ENCODE measurements at regions not wholly inside any gene's neighbourhood (a gene's known extent, or its start where the extent isn't known, plus 50 kb on each side); places are given as distances from the start of the nearest gene placed in this dataset.
A peak's percentile ranks its signal among the peaks of the same experiment; 100 is the strongest.

- Histone ChIP-seq H3K9ac (peak overlapping the region; percentile 53 to 92 (median 69); a peak in 21 of 22 replicates), H3K4me3 (peak overlapping the region in 8 of 10 experiments; percentile 25 to 55 (median 34); a peak in 14 of 20 replicates), H3K4me2 (peak overlapping the region; percentile 78 to 98 (median 90)), H3K36me3 (no peaks in the 10 kb centered on the region), H3K27me3 (no peaks in the 10 kb centered on the region), H3K9me3 (replicated peaks in 1 of 11) (peaks cover 0 to 19% (median 0%) of the 10 kb centered on the region in 11 experiments; a peak in 6 of 22 replicates), H3K27ac (peak overlapping the region; percentile 69 to 98 (median 79)), H4K20me1 (no peaks in the 10 kb centered on the region), H3K4me1 (peaks cover 73 to 91% (median 81%) of the 10 kb centered on the region in 10 experiments)
- no peak for TF ChIP-seq Cebpa-rat (IDR thresholded peaks at IDR 0.05)
Measured at GRCh38 chr11:35082321-35083180, 56.4 kb upstream of the CD44 start.

GRCh38 chr11:35083181-35083430 lies 55.9 kb upstream of the CD44 start:
- Histone ChIP-seq H3K4me2 (peak overlapping the region; percentile 78 to 98 (median 90)), H3K27me3 (no peaks in the 10 kb centered on the region), H3K9me3 (replicated peaks in 1 of 11) (peaks cover 0 to 20% (median 0%) of the 10 kb centered on the region in 11 experiments; a peak in 8 of 22 replicates), H3K9ac (peak overlapping the region in 10 of 11 experiments; percentile 10 to 92 (median 70); a peak in 20 of 22 replicates), H3K27ac (peak overlapping the region; percentile 69 to 98 (median 79)), H3K36me3 (peaks cover 0 to 3% (median 0%) of the 10 kb centered on the region in 11 experiments; a peak in 2 of 22 replicates), H4K20me1 (no peaks in the 10 kb centered on the region), H3K4me1 (peaks cover 73 to 91% (median 81%) of the 10 kb centered on the region in 10 experiments), H3K4me3 (peak overlapping the region in 4 of 10 experiments; percentile 26 to 55 (median 34); a peak in 7 of 20 replicates)
- TF ChIP-seq Cebpa-rat (IDR thresholded peaks at IDR 0.05) = no peak

GRCh38 chr11:35083431-35084238 lies 55.3 kb upstream of the CD44 start:
- Histone ChIP-seq H3K36me3 (peaks cover 0 to 9% (median 0%) of the 10 kb centered on the region in 11 experiments; a peak in 3 of 22 replicates), H3K4me1 (peaks cover 73 to 91% (median 80%) of the 10 kb centered on the region in 10 experiments), H3K4me2 (peak overlapping the region; percentile 78 to 98 (median 90)), H3K9ac (peak overlapping the region in 10 of 11 experiments; percentile 10 to 92 (median 70); a peak in 17 of 22 replicates), H3K9me3 (replicated peaks in 1 of 11) (peaks cover 0 to 26% (median 5%) of the 10 kb centered on the region in 11 experiments; a peak in 10 of 22 replicates), H3K4me3 (peak overlapping the region in 1 of 10 experiments; percentile 9; a peak in 2 of 20 replicates), H3K27ac (peak overlapping the region; percentile 69 to 98 (median 79); a peak in 21 of 22 replicates), H3K27me3 (no peaks in the 10 kb centered on the region), H4K20me1 (no peaks in the 10 kb centered on the region)
- no peak for TF ChIP-seq Cebpa-rat (IDR thresholded peaks at IDR 0.05)

- H3K9me3 ChIP-seq (replicated peaks in 1 of 11) = peaks cover 0 to 32% (median 6%) of the 10 kb centered on the region in 11 experiments; a peak in 10 of 22 replicates
- H3K36me3 ChIP-seq = peaks cover 0 to 13% (median 0%) of the 10 kb centered on the region in 11 experiments; a peak in 5 of 22 replicates
- peaks cover 72 to 91% (median 79%) of the 10 kb centered on the region in 10 experiments for H3K4me1 ChIP-seq
- no peak overlapping the region for H3K4me3 ChIP-seq
- no peak for TF ChIP-seq Cebpa-rat (IDR thresholded peaks at IDR 0.05)
- H3K9ac ChIP-seq = no peak overlapping the region
- peak overlapping the region; percentile 78 to 98 (median 90); a peak in 21 of 22 replicates for H3K4me2 ChIP-seq
- H3K27ac ChIP-seq = peak overlapping the region in 3 of 11 experiments; percentile 5 to 98 (median 89); a peak in 4 of 22 replicates
- no peaks in the 10 kb centered on the region for H4K20me1 ChIP-seq
- no peaks in the 10 kb centered on the region for H3K27me3 ChIP-seq
Measured at GRCh38 chr11:35084817-35085440, 54.0 kb upstream of the CD44 start.

GRCh38 chr11:35085531-35086165 lies 53.3 kb upstream of the CD44 start:
- Histone ChIP-seq H3K4me2 (peak overlapping the region in 4 of 11 experiments; percentile 2 to 22 (median 9); a peak in 3 of 22 replicates), H3K27ac (0 out of 22 replicates have a peak overlapping the region, but pooled peaks of 1 of the 11 experiments have one; percentile 13)
- no peak for TF ChIP-seq Cebpa-rat (IDR thresholded peaks at IDR 0.05)

GRCh38 chr11:35087648-35088047 lies 51.3 kb upstream of the CD44 start:
- Histone ChIP-seq H3K36me3 (peaks cover 0 to 20% (median 5%) of the 10 kb centered on the region in 11 experiments; a peak in 12 of 22 replicates), H3K27ac (peak overlapping the region; percentile 7 to 59 (median 35); a peak in 19 of 22 replicates), H3K9ac (no peak overlapping the region), H3K4me1 (peaks cover 51 to 75% (median 61%) of the 10 kb centered on the region in 10 experiments), H4K20me1 (no peaks in the 10 kb centered on the region), H3K9me3 (replicated peaks in 1 of 11) (peaks cover 0 to 49% (median 19%) of the 10 kb centered on the region in 11 experiments; a peak in 16 of 22 replicates), H3K4me3 (no peak overlapping the region), H3K27me3 (no peaks in the 10 kb centered on the region), H3K4me2 (peak overlapping the region; percentile 30 to 78 (median 53))
- no peak for TF ChIP-seq Cebpa-rat (IDR thresholded peaks at IDR 0.05)

More at GRCh38 chr11:35085531-35086165, 53.3 kb upstream of the CD44 start:
- no peak overlapping the region for H3K9ac ChIP-seq
- H4K20me1 ChIP-seq = no peaks in the 10 kb centered on the region
- peaks cover 65 to 91% (median 75%) of the 10 kb centered on the region in 10 experiments for H3K4me1 ChIP-seq
- peaks cover 0 to 14% (median 0%) of the 10 kb centered on the region in 11 experiments; a peak in 8 of 22 replicates for H3K36me3 ChIP-seq
- peaks cover 0 to 34% (median 10%) of the 10 kb centered on the region in 11 experiments; a peak in 14 of 22 replicates for H3K9me3 ChIP-seq (replicated peaks in 1 of 11)
- no peaks in the 10 kb centered on the region for H3K27me3 ChIP-seq
- H3K4me3 ChIP-seq = no peak overlapping the region

GRCh38 chr11:35088226-35088625 lies 50.7 kb upstream of the CD44 start:
- H3K36me3 ChIP-seq = peaks cover 0 to 20% (median 5%) of the 10 kb centered on the region in 11 experiments; a peak in 12 of 22 replicates
- peak overlapping the region; percentile 30 to 78 (median 53) for H3K4me2 ChIP-seq
- no peak for TF ChIP-seq Cebpa-rat (IDR thresholded peaks at IDR 0.05)
- H3K4me3 ChIP-seq = no peak overlapping the region
- H4K20me1 ChIP-seq = no peaks in the 10 kb centered on the region
- no peak overlapping the region for H3K9ac ChIP-seq
- H3K9me3 ChIP-seq (replicated peaks in 1 of 11) = peaks cover 0 to 51% (median 19%) of the 10 kb centered on the region in 11 experiments; a peak in 16 of 22 replicates
- no peaks in the 10 kb centered on the region for H3K27me3 ChIP-seq
- H3K4me1 ChIP-seq = peaks cover 45 to 70% (median 55%) of the 10 kb centered on the region in 10 experiments
- H3K27ac ChIP-seq = peak overlapping the region; percentile 7 to 59 (median 35); a peak in 16 of 22 replicates

Data from BLaER1 treated with 17β-estradiol and CSF1 and Interleukin-3, amounts not matched to agents 10 nM and 100 nM (cell line).